Stromal cell of bone marrow (primary cell): ENCODE measurements at regions not wholly inside any gene's neighbourhood (a gene's known extent, or its start where the extent isn't known, plus 50 kb on each side); places are given as distances from the start of the nearest gene placed in this dataset.

Source experiments
- DNase-seq: peaks from one replicate; pipeline ENCODE4 v3.0.0-alpha.2; 2012; ENCODE audit warnings: low read depth

- DNase-seq: no peak
Measured at GRCh38 chr6:90435207-90435899, 138.7 kb upstream of the BACH2 start.

- no peak for DNase-seq
Measured at GRCh38 chr6:90434094-90434493, 137.5 kb upstream of the BACH2 start.

DNA sequence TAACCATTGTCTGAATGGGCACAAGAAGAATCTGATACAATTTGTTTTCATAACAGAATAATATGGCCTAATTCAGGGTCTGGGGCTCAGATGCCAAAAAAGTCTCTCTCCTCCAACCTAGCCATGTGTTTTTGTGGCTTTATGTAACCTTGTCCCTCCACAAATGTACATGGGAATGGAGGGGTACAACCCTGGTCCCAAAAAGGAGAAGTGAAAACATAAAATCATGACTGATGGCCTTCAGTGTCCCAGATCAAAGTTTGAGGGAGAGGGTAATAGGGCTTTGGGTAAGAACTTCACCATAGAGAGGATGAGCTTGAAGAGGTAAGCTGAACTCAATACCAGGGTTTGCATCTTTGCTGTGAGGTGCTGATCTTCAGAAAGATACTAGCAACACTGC, 136.3 kb upstream of the BACH2 start:
- DNase-seq: no peak

- no peak for DNase-seq
Measured at GRCh38 chr6:90432041-90432775, 135.6 kb upstream of the BACH2 start.

GRCh38 chr6:90431576-90431975, 134.9 kb upstream of the BACH2 start:
- no peak for DNase-seq

DNA sequence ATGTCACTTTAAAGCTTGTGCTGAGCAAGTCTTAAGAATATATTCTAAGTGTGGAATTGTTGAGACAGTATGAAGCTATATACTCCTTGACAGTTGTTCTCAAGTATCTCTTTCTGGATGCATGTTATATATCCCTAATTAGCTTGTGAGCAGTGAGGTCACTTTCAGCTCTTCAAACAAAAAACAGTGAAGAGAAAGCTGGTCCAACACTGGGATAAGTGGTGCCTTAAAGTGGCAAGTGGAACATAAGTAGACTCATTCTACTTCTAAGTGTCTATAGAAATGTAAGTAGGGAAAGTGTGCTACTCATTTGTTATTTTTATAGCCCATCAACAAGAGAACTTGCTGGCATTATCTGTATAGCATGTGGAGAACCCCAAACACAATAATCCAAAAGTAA, 133.1 kb upstream of the BACH2 start:
- no peak for DNase-seq

DNA sequence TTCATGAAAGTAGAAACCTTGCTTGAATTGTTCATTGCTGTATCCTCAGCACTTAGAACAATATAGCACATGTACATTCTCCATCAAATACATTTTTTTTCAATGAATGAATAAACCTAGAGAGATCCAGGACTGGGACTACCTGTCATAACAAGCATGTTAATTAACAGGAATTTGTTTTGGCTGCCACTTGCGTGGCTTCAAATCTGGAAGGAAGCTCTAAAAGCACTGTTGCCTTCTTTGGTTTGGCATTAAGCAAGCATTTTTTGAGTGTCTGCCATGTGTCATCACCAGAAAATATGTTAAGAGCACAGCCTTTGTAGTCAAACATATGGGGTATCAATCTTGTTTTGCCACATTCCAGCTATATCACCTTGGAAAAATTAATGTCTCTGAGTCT, 131.9 kb upstream of the BACH2 start:
- no peak for DNase-seq

DNA sequence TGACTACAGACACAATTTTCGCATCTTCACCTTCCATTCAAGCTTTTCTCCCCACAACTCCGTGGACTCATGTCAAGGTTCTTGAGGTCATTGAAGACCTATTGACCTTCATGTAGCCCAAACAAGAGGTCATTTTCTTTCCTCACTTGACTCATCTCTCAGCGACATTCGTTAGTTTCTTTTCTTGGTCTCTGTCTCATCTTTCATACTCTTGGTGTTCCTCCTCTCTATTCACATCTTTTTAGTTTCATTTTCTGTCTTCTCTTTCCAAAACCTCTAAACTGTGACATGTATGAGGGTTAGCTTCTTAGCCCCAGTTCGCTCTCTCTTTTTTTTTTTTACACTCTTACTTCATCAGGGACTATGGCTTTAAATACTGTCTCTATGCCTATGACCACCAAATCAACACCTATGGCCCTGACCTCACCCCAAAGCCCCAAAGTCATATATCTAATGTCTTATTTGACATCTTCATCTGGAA, 128.6 kb upstream of the BACH2 start:
- no peak for DNase-seq

GRCh38 chr6:90424580-90424979, 127.9 kb upstream of the BACH2 start:
- DNase-seq: no peak

DNA sequence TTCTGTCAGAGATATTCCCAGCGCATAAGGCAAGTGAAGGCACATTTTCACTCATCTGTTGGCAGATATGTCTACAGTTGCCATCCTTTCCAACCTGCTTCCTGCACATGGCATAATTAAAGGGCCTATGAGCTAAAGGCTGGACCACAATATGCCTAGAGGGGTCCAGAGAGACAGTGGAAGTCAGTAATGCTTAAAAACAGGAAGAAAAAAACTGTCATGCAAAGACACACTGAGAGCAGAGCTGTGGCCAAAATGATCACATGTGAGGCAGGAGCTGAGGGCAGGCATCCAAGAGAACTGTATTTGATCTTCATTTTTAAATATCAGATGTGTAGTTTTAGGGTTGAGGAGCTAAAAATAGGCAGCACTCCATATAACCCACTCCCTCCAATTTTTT, 125.0 kb upstream of the BACH2 start:
- no peak for DNase-seq

DNA sequence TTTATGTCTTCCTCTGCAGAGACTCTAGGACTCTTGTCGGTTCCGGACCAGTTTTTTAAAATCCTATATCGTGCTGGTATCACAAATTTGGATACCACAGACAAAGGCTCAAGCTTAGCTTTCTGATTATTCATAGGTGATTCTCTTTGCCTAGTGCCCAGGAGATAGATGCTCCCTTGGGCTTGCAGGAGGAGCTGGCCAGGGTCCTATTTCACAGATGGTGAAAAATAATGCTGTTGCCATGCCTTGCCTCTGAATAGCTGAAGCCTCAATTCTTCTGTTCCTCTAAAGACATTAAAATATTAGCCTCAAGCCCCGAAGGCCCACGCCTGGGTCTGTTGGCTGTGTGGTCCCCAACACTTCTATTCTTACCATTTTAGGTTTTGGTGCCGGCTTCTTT, 123.9 kb upstream of the BACH2 start:
- DNase-seq: no peak

- DNase-seq: no peak
Measured at GRCh38 chr6:90417385-90417784, 120.7 kb upstream of the BACH2 start.

DNA sequence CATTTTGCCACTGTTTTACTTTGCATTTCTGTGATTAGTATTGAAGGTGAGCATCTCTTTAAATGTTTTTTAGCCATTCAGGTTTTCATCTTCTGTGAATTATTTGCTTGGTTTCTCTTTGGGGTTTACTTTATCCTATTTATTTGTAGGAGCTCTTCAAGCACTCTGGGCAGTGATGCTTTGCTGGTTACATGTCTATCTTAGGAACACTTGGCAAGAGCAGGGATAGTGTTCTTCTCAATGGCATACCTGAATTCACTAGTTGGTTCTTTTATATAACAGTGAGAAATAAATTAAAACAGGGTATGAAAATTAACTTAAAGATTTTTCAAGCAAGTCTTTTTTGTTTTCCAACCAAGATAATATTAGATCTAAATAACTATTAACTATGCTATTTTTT, 119.7 kb upstream of the BACH2 start:
- no peak for DNase-seq

DNA sequence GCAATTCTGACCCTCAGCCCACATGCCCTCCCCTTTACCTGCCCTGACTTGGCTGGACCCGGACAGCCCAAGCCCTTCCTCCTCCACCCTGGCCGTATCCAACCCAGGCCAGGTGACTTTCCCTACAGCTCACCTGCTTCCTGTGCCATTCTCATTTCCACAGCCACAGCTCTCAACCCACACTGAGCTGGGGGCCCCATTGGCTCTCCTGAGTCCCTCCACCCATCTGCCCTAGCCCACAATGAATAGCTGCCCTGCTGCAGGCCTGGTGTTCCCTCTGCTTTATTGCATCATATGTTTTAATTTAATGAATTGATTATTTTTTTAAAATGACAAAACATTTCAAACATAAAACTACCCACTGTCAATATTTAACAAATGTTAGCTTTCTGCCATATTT, 118.5 kb upstream of the BACH2 start:
- DNase-seq: no peak

DNA sequence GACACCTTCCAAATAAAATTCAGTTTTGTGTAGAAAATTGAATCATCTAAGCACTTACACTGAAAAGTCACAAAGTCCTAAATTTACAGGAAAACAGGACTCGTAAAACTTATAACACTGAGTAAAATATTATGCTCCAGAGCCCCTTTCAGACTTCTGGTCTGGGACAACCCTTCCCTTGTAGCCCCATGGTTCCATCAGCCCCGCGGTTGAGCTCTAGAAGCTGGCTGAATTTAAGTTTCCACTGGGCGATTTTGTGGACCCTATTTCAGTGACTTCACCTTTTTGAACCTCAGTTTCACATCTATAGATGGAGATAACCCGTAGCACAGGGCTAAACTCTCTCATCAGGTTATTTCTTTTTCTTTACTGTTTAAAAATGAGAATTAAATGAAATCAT, 117.7 kb upstream of the BACH2 start:
- DNase-seq: no peak

DNA sequence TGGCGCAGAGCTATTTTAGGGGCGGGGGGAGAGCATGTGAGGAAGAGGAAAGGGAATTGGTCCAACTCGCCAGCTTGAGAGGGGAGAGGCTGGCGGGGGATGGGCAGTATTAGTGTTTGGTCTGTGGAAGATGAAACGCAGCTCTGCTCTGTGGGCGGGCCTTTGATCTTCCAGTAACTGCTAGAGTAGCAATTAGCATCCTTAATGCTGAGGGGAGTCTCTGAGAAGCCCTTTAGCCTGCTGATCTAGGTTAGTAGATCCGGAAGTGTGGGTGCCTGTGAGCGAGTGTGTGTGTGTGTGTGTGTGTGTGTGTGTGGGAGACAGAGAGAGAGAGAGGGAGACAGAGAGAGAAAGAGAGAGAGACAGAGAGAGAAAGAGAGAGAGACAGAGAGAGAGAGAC, 117.2 kb upstream of the BACH2 start:
- DNase-seq: no peak

DNA sequence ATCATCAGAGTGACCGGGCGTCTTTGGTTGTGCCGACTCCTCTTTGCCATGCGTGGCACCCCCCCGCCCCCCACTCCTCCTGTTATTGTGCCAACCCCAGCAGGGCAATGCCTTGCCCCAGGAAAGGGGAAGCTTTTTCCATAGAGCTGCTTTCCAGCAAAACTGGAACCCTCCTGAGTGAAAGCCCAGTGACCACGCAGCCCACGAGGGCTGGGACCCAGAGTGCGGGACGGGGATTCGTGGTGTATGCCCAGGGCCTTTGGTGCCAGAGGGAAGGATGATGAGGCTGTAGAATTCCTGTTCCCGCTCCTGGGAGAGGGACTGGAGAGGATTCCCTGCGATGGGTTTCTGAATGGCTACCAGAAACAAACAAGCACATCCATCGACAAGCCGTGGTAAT, 116.8 kb upstream of the BACH2 start:
- no peak for DNase-seq

DNA sequence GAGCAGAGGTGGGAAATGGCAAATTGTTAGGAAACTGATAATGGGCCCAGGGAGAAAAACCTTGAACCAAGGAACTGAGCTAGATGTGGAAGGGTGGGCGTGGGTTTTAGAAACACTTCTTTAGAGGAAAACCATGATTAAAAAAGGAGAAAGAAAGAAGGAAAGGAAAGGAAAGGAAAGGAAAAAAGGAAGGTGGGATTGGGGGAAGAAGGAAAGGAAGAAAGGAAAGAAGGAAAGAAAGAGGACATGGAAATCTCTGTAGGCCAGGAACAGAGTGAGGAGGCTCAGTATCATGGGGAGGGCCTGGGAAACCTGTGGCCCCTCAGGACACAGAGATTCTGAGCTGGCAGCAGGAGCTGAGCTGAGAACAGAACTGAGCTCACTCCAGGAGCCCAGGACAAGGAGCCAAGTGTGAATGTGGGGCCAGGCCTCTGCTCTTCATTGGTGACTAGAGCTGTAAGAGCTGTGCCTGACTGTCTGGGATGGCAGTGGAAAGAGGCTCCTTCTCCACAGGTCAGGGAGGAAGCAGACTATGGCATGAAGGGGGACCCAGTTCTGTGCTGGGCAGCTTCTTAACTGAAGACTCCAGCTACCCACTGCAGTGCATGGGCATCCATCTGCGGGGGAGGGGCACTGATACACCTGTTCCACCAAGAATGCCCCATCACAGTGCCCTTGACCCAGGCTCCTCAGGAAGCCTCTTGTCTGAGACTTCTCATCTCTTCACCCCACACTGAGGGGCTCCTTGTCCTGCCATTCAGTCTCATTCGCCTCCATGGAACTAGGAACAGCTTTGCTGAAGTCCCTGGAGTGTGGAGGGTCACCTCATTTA, 116.1 kb upstream of the BACH2 start:
- DNase-seq: no peak

DNA sequence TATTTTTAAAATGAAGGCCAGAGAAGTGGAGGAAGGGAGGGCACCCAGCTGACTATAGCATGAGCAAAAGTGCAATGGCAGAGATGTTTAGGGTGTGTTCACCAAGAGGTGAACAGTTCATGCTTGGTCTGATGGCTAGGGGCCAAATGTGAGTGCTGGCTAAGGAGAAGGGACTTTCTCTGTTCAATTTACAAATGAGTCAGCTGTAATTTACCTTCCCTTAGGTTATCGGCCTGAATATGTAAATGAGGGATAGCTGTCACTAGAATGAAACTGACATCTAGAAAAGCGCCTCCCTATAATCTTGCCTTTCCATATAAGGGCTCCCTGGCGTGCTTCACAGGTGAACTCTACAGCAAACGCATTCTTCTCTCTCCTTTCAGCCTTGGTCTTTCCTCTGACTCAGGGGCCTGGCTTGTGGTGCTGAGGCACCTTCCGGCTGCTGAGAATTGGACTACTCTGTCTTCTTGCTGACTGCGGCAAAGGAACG, 114.7 kb upstream of the BACH2 start:
- DNase-seq: no peak

DNA sequence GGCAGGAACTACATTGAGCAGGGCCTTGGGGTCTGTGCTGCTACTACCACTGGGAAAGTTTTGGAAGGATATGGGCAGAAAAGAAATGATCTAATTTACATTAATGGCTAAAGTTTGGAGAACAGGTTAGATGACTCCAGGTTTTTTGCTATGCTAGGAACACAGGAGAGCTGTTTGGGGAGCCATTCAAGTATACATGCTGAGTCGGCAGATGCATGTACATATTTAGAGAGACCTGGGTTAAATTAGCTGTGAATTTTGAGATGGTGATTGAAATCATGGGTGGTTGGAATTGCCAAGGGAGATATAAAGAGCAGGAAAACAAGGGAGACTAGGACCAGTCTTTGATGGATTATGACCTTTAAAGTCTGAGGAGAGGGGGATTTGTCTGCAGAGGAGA, 113.1 kb upstream of the BACH2 start:
- no peak for DNase-seq

GRCh38 chr6:90406957-90407356, 110.3 kb upstream of the BACH2 start:
- no peak for DNase-seq

GRCh38 chr6:90406142-90406794, 109.6 kb upstream of the BACH2 start:
- DNase-seq: peak; percentile 35
